WTC11 (cell line): ENCODE measurements at regions not wholly inside any gene's neighbourhood (a gene's known extent, or its start where the extent isn't known, plus 50 kb on each side); places are given as distances from the start of the nearest gene placed in this dataset.

Experiments
- ATAC-seq: fragments of 200-7000 bp; cut with Tn5 transposase; 2 replicates; pipeline ENCODE4 v1.10.0; 2021; ENCODE audit warnings: mild to moderate bottlenecking, moderate library complexity
- CTCF ChIA-PET: fragments of 300-600 bp; sonication (Branson Sonifier 250); formaldehyde crosslinking; loops from one replicate; lab custom pipeline; 2021; ENCODE audit warnings: antibody characterized with exemption; lab: Charles Lee
- POLR2A ChIA-PET: fragments of 350-600 bp; sonication (Branson Sonifier 250); formaldehyde crosslinking; loops from one replicate; lab custom pipeline; 2021; ENCODE audit warnings: antibody characterized with exemption; lab: Charles Lee
- DNase-seq: peaks from one replicate; pipeline ENCODE4 v3.0.0; 2021; ENCODE audit warnings: low spot score
- H3K27ac Mint-ChIP-seq: 2 replicates; pipeline ENCODE4 v1.8.0; 2021; ENCODE audit warnings: mixed read lengths
- H3K27me3 Mint-ChIP-seq: 2 replicates; pipeline ENCODE4 v1.8.0; 2021; ENCODE audit warnings: low read depth, mild to moderate bottlenecking, moderate library complexity, mixed read lengths
- H3K36me3 Mint-ChIP-seq: 2 replicates; pipeline ENCODE4 v1.8.0; 2021; ENCODE audit warnings: mixed read lengths
- H3K4me1 Mint-ChIP-seq: 2 replicates; pipeline ENCODE4 v1.8.0; 2022; ENCODE audit warnings: mixed read lengths
- H3K4me3 Mint-ChIP-seq: 2 replicates; pipeline ENCODE4 v1.8.0; 2021; ENCODE audit warnings: mild to moderate bottlenecking, moderate library complexity, mixed read lengths
- H3K9me3 Mint-ChIP-seq: 2 replicates; pipeline ENCODE4 v1.8.0; 2021; ENCODE audit warnings: mixed read lengths
- ATF1 ChIP-seq: sonication (generic); formaldehyde crosslinking; IDR thresholded peaks from 2 replicates; pipeline ENCODE4 v1.8.1; 2023; ENCODE audit warnings: mild to moderate bottlenecking, moderate library complexity, missing genetic modification reagents
- FOXK1 ChIP-seq: sonication (generic); formaldehyde crosslinking; IDR thresholded peaks from 2 replicates; pipeline ENCODE4 v1.8.0; 2022; ENCODE audit warnings: mild to moderate bottlenecking, moderate library complexity, missing genetic modification reagents
- GABPB1 ChIP-seq: sonication (generic); formaldehyde crosslinking; IDR thresholded peaks from 2 replicates; pipeline ENCODE4 v1.8.1; 2023; ENCODE audit warnings: mild to moderate bottlenecking, missing genetic modification reagents
- HMGA2 ChIP-seq: fragments of 250-450 bp; sonication (Bioruptor Pico); IDR thresholded peaks from 2 replicates; pipeline ENCODE4 v1.4.0; 2021; ENCODE audit warnings: mild to moderate bottlenecking, moderate library complexity
- IRF2 ChIP-seq: sonication (generic); formaldehyde crosslinking; IDR thresholded peaks from 2 replicates; pipeline ENCODE4 v1.8.0; 2022; ENCODE audit warnings: low read depth, missing genetic modification reagents, borderline replicate concordance
- KAT7 ChIP-seq: sonication (generic); formaldehyde crosslinking; IDR thresholded peaks from 2 replicates; pipeline ENCODE4 v1.8.1; 2023; ENCODE audit warnings: missing genetic modification reagents, mild to moderate bottlenecking, borderline replicate concordance
- NFATC4 ChIP-seq: fragments of 250-450 bp; sonication (Bioruptor Pico); IDR thresholded peaks from 2 replicates; pipeline ENCODE4 v1.9.0; 2021; ENCODE audit warnings: mild to moderate bottlenecking
- PRRX2 ChIP-seq: fragments of 250-450 bp; sonication (Bioruptor Pico); IDR thresholded peaks from 2 replicates; pipeline ENCODE4 v1.8.0; 2021; ENCODE audit warnings: mild to moderate bottlenecking
- SP1 ChIP-seq: sonication (generic); formaldehyde crosslinking; conservative IDR thresholded peaks from 2 replicates; pipeline ENCODE4 v1.8.1; 2022; ENCODE audit warnings: missing genetic modification reagents
- ZNF219 ChIP-seq: sonication (generic); formaldehyde crosslinking; IDR thresholded peaks from 2 replicates; pipeline ENCODE4 v1.8.0; 2023; ENCODE audit warnings: missing genetic modification reagents, mild to moderate bottlenecking, borderline replicate concordance
- ZNF232 ChIP-seq: sonication (generic); formaldehyde crosslinking; IDR thresholded peaks from 2 replicates; pipeline ENCODE4 v1.8.0; 2022; ENCODE audit warnings: mild to moderate bottlenecking, missing genetic modification reagents
- ZNF416 ChIP-seq: fragments of 250-450 bp; sonication (Bioruptor Pico); IDR thresholded peaks from 2 replicates; pipeline ENCODE4 v1.9.0; 2021; ENCODE audit warnings: mild to moderate bottlenecking, inconsistent platforms
- ZNF423 ChIP-seq: fragments of 250-450 bp; sonication (Bioruptor Pico); IDR thresholded peaks from 2 replicates; pipeline ENCODE4 v2.1.2; 2022; ENCODE audit warnings: mild to moderate bottlenecking, moderate library complexity
- ZNF671 ChIP-seq: fragments of 250-450 bp; sonication (Bioruptor Pico); IDR thresholded peaks from 2 replicates; pipeline ENCODE4 v1.8.0; 2021; ENCODE audit warnings: mild to moderate bottlenecking
- TF ChIP-seq, protein P1 (sequence below): fragments of 250-450 bp; sonication (Bioruptor Pico); IDR thresholded peaks from 2 replicates; pipeline ENCODE4 v1.9.0; 2021; ENCODE audit warnings: mild to moderate bottlenecking, borderline replicate concordance
- TF ChIP-seq, protein P2 (sequence below): sonication (generic); formaldehyde crosslinking; conservative IDR thresholded peaks from 2 replicates; pipeline ENCODE4 v1.8.1; 2023; ENCODE audit warnings: mild to moderate bottlenecking, low read depth, missing genetic modification reagents, moderate library complexity
- TF ChIP-seq, protein P3 (sequence below): sonication (generic); formaldehyde crosslinking; conservative IDR thresholded peaks from 2 replicates; pipeline ENCODE4 v1.8.1; 2022; ENCODE audit warnings: mild to moderate bottlenecking, missing genetic modification reagents
- TF ChIP-seq, protein P4 (sequence below): sonication (generic); formaldehyde crosslinking; IDR thresholded peaks from 2 replicates; pipeline ENCODE4 v1.8.0; 2023; ENCODE audit warnings: missing genetic modification reagents

DNA sequence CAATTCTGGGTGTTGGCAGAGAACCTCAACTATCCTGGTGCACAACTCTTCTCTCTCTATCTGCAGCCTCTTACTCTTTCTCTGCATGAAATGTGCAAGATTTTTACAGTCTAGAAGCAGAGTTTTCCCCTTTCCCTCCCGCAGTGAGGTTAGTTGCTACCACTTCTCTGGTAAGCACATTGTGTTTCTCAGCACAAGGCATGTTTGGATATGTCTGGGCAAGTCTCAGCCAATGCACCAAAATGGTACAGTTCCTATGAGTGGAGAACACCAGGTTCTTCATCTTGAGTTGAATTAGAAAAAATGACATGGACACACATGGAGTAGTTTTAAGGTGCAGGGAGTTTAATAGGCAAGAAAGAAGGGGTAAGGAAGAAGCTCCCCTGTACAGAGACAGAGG, 187.0 kb downstream of the CCNG2 start (continued):
- TF ChIP-seq, protein P1, sequence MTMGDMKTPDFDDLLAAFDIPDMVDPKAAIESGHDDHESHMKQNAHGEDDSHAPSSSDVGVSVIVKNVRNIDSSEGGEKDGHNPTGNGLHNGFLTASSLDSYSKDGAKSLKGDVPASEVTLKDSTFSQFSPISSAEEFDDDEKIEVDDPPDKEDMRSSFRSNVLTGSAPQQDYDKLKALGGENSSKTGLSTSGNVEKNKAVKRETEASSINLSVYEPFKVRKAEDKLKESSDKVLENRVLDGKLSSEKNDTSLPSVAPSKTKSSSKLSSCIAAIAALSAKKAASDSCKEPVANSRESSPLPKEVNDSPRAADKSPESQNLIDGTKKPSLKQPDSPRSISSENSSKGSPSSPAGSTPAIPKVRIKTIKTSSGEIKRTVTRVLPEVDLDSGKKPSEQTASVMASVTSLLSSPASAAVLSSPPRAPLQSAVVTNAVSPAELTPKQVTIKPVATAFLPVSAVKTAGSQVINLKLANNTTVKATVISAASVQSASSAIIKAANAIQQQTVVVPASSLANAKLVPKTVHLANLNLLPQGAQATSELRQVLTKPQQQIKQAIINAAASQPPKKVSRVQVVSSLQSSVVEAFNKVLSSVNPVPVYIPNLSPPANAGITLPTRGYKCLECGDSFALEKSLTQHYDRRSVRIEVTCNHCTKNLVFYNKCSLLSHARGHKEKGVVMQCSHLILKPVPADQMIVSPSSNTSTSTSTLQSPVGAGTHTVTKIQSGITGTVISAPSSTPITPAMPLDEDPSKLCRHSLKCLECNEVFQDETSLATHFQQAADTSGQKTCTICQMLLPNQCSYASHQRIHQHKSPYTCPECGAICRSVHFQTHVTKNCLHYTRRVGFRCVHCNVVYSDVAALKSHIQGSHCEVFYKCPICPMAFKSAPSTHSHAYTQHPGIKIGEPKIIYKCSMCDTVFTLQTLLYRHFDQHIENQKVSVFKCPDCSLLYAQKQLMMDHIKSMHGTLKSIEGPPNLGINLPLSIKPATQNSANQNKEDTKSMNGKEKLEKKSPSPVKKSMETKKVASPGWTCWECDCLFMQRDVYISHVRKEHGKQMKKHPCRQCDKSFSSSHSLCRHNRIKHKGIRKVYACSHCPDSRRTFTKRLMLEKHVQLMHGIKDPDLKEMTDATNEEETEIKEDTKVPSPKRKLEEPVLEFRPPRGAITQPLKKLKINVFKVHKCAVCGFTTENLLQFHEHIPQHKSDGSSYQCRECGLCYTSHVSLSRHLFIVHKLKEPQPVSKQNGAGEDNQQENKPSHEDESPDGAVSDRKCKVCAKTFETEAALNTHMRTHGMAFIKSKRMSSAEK: no peak
- TF ChIP-seq ATF1 (CRISPR knock-in tag): no peak
- TF ChIP-seq, protein P2, sequence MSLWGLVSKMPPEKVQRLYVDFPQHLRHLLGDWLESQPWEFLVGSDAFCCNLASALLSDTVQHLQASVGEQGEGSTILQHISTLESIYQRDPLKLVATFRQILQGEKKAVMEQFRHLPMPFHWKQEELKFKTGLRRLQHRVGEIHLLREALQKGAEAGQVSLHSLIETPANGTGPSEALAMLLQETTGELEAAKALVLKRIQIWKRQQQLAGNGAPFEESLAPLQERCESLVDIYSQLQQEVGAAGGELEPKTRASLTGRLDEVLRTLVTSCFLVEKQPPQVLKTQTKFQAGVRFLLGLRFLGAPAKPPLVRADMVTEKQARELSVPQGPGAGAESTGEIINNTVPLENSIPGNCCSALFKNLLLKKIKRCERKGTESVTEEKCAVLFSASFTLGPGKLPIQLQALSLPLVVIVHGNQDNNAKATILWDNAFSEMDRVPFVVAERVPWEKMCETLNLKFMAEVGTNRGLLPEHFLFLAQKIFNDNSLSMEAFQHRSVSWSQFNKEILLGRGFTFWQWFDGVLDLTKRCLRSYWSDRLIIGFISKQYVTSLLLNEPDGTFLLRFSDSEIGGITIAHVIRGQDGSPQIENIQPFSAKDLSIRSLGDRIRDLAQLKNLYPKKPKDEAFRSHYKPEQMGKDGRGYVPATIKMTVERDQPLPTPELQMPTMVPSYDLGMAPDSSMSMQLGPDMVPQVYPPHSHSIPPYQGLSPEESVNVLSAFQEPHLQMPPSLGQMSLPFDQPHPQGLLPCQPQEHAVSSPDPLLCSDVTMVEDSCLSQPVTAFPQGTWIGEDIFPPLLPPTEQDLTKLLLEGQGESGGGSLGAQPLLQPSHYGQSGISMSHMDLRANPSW (CRISPR knock-in tag): no peak

DNA sequence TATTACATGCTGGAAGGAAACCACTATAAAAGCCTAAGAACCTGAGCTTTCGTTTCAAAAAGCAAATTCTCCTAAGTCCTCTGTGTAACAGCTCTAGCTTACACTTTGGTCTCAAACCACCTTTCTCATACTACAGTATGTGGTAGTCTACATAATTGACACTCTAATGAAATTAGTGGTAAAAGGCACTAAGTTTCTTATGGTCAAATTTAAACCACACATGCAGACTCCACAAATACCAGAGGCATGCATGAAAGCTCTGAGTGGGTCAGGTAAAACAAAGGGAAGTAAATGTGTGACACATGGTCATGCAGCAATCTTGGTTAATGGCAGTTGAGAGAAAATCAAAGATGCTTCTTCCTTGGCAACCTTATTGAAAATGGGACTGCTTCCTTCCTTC, 187.8 kb downstream of the CCNG2 start:
- TF ChIP-seq, protein P3, sequence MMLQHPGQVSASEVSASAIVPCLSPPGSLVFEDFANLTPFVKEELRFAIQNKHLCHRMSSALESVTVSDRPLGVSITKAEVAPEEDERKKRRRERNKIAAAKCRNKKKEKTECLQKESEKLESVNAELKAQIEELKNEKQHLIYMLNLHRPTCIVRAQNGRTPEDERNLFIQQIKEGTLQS (CRISPR knock-in tag): no peak
- no peak for TF ChIP-seq NFATC4 (CRISPR knock-in tag)
- TF ChIP-seq, all 79 proteins: peak for 0
- no peaks in the 10 kb centered on the region for H3K4me1 Mint-ChIP-seq
- ATAC-seq: no peak
- H3K9me3 Mint-ChIP-seq: peaks cover 34% of the 10 kb centered on the region
- DNase-seq: no peak
- peaks cover 18% of the 10 kb centered on the region for H3K27me3 Mint-ChIP-seq
- no peak overlapping the region for H3K4me3 Mint-ChIP-seq
- H3K27ac Mint-ChIP-seq: no peak overlapping the region
- ChIA-PET CTCF (interaction anchor here (1.6 kb wide), 1 partner anchor 13 kb away, joined by 4 read pairs; no protein-coding TSS in a partner anchor), POLR2A (interaction anchor here (0.7 kb wide), 1 partner anchor 559 kb away, joined by 4 read pairs; no protein-coding TSS in a partner anchor)
- peaks cover 31% of the 10 kb centered on the region for H3K36me3 Mint-ChIP-seq

DNA sequence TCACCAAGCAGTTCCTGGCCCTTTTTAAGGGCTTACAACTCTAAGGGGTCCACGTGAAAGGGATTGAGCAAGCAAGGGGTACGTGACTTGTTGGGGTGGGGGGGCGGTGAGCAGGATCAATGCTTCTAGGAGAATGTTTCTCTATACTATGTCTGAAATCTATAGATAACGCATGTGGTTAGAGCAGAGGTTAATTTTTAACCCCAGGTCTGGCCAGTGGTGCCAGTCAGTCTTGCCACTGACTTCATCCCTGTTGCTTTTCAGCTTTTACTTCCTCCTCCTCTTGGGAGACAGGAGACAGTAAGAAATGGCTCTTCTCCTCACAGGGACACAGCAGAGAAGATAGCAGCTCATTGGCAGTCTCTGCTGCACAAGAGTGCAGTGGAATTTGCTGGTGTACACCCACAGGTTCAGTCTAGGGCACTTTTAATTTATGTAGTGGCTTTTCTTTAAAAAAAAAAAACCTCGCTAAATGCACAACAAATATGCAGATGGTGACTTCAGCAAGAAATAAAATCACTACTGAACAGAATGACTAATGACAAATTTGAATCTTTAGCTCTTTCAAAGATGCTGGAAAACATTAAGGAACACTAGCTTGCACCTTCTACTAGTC, 190.5 kb downstream of the CCNG2 start:
- peaks cover 18% of the 10 kb centered on the region for H3K36me3 Mint-ChIP-seq
- no peak overlapping the region for H3K4me3 Mint-ChIP-seq
- H3K27me3 Mint-ChIP-seq: peaks cover 14% of the 10 kb centered on the region; the same call in 1 of the 2 replicates
- ChIA-PET CTCF (interaction anchor here (0.7 to 1.1 kb wide), 2 partner anchors 11 to 38 kb away, joined by 4 to 7 read pairs; no protein-coding TSS in a partner anchor), POLR2A (no interaction called here)
- H3K9me3 Mint-ChIP-seq: peaks cover 21% of the 10 kb centered on the region
- no peak for DNase-seq
- ATAC-seq: no peak
- no peak for TF ChIP-seq IRF2 (CRISPR knock-in tag)
- TF ChIP-seq KAT7 (CRISPR knock-in tag): no peak
- no peak for TF ChIP-seq GABPB1 (CRISPR knock-in tag)
- no peak for TF ChIP-seq ZNF219 (CRISPR knock-in tag)
- no peak overlapping the region for H3K27ac Mint-ChIP-seq
- no peaks in the 10 kb centered on the region for H3K4me1 Mint-ChIP-seq

DNA sequence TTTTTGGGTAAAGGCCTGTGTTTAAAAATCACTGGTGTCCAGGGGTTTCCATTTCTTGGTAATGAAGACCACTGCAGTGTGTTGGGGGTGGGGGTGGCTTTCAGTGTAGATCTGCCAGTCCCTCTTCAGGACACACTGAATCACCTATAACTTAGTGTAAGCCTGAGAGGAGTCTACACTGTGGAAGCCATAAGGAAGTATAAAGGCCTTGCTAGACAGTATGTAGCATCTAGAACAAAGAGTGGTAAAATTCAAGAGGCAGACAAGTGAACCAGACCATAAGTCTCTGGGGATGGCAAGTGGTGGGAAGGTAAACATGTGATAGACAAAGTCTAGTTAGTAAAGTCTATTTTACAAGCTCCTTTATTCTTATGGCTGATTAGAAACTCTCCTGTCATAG, 191.8 kb downstream of the CCNG2 start:
- TF ChIP-seq HMGA2: no peak
- no peak for TF ChIP-seq SP1 (CRISPR knock-in tag)
- TF ChIP-seq, protein P4, sequence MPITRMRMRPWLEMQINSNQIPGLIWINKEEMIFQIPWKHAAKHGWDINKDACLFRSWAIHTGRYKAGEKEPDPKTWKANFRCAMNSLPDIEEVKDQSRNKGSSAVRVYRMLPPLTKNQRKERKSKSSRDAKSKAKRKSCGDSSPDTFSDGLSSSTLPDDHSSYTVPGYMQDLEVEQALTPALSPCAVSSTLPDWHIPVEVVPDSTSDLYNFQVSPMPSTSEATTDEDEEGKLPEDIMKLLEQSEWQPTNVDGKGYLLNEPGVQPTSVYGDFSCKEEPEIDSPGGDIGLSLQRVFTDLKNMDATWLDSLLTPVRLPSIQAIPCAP (CRISPR knock-in tag): no peak
- TF ChIP-seq ZNF416: no peak
- TF ChIP-seq ZNF219 (CRISPR knock-in tag): no peak
- no peak for TF ChIP-seq ZNF671 (CRISPR knock-in tag)
- TF ChIP-seq ZNF423: no peak
- TF ChIP-seq ZNF232: no peak
- no peak for TF ChIP-seq PRRX2 (CRISPR knock-in tag)
- no peak for TF ChIP-seq FOXK1 (CRISPR knock-in tag)
- peaks cover 8% of the 10 kb centered on the region for H3K9me3 Mint-ChIP-seq
- peaks cover 8% of the 10 kb centered on the region; the same call in 1 of the 2 replicates for H3K27me3 Mint-ChIP-seq
- ChIA-PET CTCF (interaction anchor here (1.6 kb wide), 1 partner anchor 9 kb away, joined by 7 read pairs; no protein-coding TSS in a partner anchor), POLR2A (no interaction called here)
- H3K4me3 Mint-ChIP-seq: no peak overlapping the region
- ATAC-seq (no peak), DNase-seq (no peak)
- H3K27ac Mint-ChIP-seq: no peak overlapping the region
- peaks cover 4% of the 10 kb centered on the region; the same call in 1 of the 2 replicates for H3K36me3 Mint-ChIP-seq
- H3K4me1 Mint-ChIP-seq: no peaks in the 10 kb centered on the region
